ENCODE measurements at regions not wholly inside any gene's neighbourhood (a gene's known extent, or its start where the extent isn't known, plus 50 kb on each side); places are given as distances from the start of the nearest gene placed in this dataset.
"Not testable (repeated sequence)": the region's sequence is repeated elsewhere in the genome, so short reads cannot be mapped to it uniquely, and the experiment has no call there.

GRCh38 chr6:139751179-139751578, 376.7 kb upstream of the CITED2 start:
- no peak for DNase-seq (ENCODE audit: low spot score)

- no peak for DNase-seq (ENCODE audit: low spot score)
These were observed 374.1 kb upstream of the CITED2 start for GRCh38 chr6:139748353-139749146.

GRCh38 chr6:139747154-139747553, 372.7 kb upstream of the CITED2 start:
- DNase-seq (ENCODE audit: low spot score): no peak

DNA sequence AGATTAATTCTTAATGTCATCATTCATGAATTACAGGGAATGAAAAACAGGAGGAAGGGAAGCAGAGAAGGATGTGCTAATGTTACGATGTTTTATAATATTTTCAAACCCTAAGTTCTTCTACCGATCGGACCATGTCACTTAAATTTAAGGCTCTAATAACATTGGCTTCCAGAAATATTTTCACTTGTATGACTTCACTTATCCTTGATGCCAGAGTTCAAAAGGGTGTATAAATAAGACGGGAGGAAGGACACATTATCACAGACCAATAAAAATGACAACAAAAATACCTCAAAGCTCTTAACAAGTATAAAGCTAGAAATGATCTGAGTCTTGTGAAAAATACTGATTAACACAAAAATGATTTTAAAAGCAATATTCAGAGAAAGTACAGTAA, 370.4 kb upstream of the CITED2 start:
- no peak for DNase-seq (ENCODE audit: low spot score)

DNA sequence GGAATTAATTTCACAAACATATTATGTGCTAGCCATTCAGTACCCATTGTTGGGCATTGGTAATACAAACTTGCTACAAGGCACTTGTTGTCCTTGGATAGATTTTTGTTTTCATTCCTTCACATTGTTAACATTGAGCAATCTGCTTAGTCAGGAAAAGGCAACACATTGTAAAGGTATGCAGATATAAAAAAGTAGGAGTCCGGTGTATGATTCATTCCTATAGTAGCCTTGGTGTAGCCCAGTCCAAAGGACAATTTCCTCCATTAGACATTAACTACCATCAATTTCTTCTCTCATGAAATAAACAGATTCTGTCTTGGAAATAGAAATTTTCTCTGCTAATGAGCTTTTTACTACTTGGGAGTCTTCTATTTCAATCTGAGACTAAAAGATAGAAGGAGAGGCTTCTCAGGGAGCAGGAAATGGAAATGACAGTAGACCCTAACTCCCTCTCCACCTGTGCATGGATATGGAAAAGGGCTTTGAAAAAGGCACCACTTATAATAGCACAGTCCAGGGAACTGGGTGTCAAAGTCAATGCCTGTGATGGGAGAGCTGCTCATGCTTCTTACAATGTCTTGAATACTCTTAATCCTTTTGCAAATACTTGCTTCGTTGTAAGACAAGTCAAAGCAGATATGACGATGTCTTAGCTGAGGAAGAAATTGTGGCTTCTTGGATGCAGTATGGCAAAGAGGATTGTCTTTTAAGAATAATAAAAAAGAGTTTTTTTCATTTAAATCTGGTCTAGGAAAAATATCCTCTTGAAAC, 369.4 kb upstream of the CITED2 start:
- DNase-seq (ENCODE audit: low spot score): no peak

DNA sequence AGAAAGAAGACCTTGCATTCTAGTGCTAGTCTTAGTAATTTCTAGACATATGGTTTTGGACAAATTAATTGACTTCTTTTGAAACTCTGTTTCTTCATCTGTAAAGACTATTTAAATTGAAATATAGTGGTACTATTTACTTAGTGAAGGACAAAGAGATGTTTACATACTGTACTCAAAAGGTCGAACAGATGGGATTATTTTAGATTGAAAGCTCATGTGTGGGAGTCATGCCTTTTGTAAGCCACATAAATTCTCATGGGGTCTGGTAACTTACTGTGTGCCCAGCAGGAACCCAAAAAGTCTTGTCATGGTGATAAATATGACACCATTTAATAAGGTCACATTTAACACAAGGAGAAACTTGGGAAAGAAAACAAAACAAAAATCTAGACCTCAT, 368.2 kb upstream of the CITED2 start:
- DNase-seq (ENCODE audit: low spot score): no peak

DNA sequence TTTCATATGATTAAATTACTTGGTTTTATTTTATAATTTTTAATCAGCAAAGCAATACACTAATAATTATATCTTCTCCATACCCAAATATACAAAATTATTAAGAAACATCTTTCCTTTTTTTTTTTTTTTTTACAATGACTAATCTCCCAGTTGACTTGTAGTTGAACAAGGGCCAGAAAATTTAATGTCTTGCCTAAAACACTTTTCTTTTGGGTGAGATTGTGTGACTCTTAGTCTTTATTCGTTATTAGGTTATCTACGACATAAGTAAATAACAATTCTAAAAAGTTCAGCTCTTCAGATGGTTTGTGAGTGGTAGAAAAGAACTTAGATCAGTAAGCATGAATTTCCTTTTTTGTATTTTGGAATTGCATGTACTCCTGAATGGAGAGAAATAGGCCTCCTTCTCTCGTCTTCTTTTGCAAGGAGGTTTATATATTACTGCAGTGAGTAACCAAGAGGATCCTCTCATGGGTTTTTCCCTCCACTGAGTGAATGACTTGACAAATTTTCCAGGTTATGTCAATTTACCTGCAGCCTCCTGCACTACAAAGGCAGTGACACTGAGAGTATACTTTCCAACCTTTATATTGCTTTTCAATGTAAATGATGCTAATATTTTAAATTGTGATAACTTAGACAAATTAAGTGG, 364.5 kb upstream of the CITED2 start:
- DNase-seq (ENCODE audit: low spot score): no peak

DNA sequence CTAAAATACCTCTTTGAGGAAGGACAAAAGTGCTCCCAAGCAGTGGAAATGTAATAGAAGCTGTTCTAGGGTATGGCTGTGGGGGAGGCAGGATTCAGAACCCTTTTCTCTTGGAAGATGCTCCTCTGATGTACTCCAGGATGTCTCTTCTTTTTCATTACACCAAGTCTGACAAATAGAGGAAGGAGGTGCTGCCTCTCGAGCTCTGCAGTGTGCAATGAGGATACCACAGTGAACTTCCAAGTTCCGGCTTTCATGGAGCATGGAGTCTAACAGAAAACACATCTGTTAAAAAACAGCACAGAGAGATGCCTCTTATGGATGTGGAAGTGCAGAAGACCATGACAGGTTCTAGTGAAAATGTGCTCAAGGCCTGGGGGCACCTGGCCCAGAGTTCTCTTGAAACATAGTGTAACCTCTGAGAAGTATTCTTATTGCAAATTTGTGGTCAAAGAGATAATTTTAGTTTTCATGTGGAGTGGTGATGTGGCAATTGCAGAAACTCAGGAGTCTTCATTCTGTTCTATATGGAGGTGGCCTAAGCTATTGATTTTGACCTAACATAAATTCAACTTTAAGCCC, 362.0 kb upstream of the CITED2 start:
- no peak for DNase-seq (ENCODE audit: low spot score)

GRCh38 chr6:139732451-139732850, 358.0 kb upstream of the CITED2 start:
- no peak for DNase-seq (ENCODE audit: low spot score)

DNA sequence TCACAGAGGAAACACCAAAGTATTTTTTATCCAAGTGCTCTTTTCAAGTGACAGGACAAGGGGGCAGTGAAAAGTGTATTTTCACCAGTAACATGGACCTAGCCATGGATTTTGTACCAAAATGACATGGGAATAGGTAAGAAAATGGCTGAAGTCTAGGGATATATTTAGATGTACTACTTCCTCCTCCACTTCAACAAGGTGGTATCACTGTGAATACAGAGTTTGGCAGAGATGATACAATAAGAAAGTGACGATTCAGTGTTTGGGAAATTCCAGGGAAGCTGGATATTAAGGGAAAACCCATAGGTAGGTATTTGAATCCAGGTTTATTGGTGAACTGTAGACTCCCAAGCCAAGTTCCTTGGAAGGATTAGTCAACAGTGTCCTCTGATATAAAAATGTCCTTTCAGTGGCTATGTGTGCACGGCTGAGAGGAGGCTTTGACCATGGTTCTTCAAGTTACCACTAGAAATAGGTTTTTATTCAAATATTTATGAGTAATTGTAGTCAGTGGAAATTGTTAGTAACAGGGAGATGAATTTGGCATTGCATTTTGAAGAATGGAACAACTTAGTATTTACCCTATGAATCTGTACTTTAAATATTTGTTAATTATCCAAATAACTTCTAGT, 356.0 kb upstream of the CITED2 start:
- DNase-seq (ENCODE audit: low spot score): no peak

DNA sequence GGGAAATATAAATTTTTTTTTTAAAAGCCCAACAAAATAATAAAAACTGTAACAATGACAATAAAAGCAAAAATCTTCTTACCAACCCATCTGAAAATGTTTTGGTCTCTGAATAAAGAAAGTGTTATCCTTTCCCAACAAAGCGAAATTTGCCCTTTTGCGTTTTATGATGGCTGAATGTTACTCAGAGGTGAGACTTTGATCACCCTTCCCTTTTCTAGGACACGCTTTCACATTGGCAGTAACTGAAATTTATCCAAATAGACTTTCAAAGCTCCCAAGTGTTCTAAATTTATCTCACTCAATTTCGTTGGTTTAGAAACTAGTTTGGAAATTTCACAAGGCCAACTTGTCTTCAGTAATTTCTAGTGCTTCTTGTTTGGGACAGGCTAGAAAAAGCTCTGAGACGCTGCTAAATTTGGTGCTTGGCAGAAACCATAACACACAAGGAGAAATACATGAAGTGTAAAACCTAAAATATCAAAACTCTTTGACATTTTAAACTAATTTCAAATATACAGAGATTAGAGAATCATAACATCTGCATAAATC, 354.5 kb upstream of the CITED2 start:
- DNase-seq (ENCODE audit: low spot score): no peak

DNA sequence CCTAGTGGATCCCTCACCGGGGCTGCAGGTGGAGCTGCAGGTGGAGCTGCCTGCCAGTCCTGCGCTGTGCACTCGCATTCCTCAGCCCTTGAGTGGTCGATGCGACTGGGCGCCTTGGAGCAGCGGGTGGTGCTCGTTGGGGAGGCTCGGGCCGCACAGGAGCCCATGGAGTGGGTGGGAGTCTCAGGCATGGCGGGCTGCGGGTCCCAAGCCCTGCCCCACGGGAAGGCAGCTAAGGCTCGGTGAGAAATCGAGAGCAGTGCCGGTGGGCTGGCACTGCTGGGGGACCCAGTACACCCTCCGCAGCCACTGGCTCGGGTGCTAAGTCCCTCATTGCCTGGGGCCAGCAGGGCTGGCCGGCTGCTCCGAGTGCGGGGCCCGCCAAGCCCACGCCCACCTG, 351.8 kb upstream of the CITED2 start:
- DNase-seq (ENCODE audit: low spot score): not testable (repeated sequence)

GRCh38 chr6:139722530-139722929, 348.1 kb upstream of the CITED2 start:
- no peak for DNase-seq (ENCODE audit: low spot score)

DNA sequence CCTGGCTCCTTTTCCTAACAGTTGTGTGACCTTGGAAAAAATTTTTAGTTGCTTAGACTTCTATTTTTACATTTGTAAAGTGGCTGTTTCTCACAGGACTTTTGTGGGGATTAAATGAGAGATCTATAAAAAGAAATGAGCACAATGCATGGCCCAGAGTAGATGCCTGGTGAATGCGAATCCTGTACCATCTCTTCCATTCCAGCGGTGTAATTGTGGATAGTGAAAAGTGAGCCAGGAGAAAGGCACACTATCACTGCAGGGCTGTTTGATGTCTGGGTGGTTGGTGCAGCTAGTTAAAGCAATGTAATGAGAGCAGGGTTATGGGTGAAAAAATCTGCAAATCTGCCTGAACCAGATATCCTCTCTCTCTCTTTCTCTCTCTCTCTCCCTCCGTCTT, 347.5 kb upstream of the CITED2 start:
- DNase-seq (ENCODE audit: low spot score): no peak

DNA sequence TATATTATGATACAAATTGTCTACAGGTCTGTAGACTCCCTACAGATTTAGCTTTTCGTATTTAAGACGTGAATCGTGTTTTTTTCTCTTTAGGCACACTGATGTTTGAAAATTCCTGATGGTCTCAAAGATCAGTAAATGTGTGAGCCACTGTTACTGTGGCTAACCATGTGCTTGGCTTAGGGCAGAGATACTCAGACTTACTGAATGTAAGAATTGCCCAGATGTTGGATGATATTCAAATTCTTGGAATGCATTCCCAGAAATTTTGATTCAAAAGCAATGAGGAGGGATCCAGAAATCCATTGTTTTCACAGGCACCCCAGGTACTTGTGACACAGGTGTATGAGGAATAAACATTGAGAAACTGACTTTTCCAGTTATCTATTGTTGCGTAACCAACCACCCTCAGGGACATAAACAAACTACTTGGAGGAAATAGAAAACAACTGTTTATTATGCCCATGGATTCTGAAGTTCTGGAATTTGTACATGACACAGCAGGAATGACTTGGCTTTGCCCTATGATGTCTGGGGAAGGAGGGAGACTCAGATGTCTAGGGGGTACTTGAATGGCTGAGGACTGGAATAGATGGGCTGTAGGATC, 339.6 kb upstream of the CITED2 start:
- no peak for DNase-seq (ENCODE audit: low spot score)

DNA sequence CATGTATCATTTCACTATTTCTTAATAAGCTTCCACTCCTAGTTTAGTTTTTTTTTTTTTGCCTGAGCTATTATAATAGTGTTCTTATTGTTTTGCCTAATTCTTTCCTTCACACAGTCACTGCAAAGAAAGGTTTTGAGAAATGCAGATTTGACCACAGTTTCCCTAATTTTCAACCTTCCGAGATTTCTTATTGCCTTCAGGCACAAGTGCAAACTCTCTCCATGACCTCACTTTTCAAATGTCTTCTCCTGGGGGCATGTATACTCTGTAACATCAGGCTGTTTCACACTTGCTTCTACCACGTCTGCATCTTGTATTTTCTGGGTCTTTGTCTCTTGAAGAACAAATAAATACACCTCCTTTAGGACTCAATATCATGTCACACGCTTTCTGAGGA, 339.0 kb upstream of the CITED2 start:
- DNase-seq (ENCODE audit: low spot score): no peak

DNA sequence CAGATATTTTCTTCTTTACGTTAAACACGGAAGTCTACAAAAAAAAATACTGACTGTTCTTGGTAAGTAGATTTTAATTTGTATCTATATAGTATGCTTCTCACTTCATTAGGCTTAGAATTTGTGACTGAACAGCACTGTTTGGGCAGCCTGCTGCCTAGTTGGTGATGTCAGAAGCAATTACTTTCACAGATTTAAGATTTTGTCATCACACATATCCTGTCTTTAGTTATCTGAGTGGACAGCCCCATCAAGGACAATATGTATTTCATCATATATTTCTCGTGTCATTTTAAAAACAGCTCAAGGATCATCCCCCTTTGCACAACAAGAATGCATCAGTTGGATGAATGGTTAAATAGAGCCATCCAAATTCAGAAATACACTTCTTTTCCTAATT, 338.4 kb upstream of the CITED2 start:
- no peak for DNase-seq (ENCODE audit: low spot score)

- DNase-seq (ENCODE audit: low spot score): no peak
These were observed 337.5 kb upstream of the CITED2 start for GRCh38 chr6:139711804-139712585.

DNA sequence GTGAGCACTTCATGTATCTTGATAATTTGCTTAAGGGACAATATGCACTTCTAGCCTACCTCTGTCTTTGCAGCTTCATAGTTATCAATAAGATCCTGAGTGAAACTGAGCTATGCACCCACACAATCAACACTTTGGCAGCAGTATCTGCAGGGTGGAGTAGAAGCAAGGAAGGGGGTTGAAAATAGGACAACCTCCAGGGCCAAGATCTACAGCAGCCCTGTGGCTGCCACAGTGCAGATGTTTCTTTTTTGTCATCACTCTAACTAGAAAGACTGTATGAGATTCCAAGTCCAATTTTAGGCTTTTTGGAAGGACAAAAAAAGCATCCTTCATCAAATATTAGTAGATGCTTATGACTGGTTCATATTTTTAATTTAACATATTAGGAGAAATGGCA, 336.1 kb upstream of the CITED2 start:
- DNase-seq (ENCODE audit: low spot score): no peak

DNA sequence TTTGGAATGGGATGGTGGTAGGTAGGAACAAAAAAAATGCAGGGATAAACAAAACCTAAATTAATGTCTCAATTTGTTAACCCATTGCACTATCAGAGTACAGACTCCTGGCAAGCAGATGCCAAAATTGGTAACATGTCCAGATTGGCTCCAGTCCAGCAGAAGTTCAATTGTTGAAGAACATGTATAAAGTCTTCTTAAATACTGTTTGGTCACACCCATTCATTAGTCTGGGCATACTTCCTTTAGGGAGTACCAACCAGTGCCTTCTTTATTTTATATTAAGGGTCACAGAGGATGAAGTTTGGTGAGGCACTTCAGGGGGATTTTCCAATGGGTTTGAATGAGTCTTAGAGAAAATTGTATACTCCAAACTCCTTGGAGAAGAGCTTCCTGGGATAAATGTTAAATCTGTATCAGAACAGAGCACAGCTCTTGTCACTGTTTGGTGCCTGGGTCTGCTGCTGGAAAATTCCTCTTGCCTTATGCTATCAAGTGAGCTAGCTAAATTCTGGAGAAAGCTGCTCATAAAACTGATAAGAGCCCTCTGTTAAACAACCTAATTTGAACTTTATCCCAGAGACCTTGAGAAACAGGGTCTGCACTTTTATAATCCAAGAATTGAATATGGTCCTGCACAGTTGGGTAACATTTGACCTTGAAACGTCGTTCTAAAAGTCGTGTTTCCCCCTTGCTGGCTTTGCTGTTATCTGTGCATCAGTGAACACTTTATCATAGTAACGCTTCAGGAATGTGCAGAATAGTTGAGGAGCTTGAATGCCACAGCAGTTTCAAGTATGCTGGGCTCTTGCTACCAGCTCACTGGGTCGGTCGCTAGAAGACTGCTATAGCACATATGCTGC, 334.1 kb upstream of the CITED2 start:
- no peak for DNase-seq (ENCODE audit: low spot score)
